ENCODE measurements at regions not wholly inside any gene's neighbourhood (a gene's known extent, or its start where the extent isn't known, plus 50 kb on each side); places are given as distances from the start of the nearest gene placed in this dataset.

DNA sequence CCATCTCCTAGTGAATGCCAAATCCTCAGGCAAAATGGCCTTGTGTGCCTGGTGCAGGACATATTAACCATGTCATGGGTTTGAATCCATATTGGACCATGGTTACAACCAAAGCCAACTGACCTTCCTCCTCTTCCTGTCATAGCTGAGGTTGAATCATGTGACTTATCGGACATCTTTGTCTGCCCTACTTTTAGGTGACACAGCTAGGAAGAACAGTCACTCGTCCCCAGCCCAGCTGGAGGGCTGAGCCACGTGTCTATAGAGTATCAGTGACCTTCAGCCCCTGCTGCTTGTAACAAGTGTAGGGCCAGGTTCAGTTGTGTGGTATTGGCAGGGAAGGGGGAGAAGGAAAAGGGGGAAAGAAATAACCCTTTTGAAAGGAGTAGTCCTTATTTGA, 225.2 kb downstream of the KTN1 start:
- TF ChIP-seq, protein P1, sequence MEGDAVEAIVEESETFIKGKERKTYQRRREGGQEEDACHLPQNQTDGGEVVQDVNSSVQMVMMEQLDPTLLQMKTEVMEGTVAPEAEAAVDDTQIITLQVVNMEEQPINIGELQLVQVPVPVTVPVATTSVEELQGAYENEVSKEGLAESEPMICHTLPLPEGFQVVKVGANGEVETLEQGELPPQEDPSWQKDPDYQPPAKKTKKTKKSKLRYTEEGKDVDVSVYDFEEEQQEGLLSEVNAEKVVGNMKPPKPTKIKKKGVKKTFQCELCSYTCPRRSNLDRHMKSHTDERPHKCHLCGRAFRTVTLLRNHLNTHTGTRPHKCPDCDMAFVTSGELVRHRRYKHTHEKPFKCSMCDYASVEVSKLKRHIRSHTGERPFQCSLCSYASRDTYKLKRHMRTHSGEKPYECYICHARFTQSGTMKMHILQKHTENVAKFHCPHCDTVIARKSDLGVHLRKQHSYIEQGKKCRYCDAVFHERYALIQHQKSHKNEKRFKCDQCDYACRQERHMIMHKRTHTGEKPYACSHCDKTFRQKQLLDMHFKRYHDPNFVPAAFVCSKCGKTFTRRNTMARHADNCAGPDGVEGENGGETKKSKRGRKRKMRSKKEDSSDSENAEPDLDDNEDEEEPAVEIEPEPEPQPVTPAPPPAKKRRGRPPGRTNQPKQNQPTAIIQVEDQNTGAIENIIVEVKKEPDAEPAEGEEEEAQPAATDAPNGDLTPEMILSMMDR (conservative IDR thresholded peaks at IDR 0.05; ENCODE audit: low read depth, low read length), result no peak
- TF ChIP-seq EZH2 (IDR thresholded peaks at IDR 0.05; ENCODE audit: borderline replicate concordance, low read depth, low read length, poor library complexity, severe bottlenecking), result no peak
